GM12878 (cell line): ENCODE measurements at regions not wholly inside any gene's neighbourhood (a gene's known extent, or its start where the extent isn't known, plus 50 kb on each side); places are given as distances from the start of the nearest gene placed in this dataset.

ENCODE experiments used
- ATAC-seq: fragments of 200-7000 bp; cut with Tn5 transposase; 3 replicates; pipeline ENCODE4 v1.9.1; 2020; ENCODE audit warnings: mild to moderate bottlenecking, moderate library complexity
- BruUV-seq: library from RNA; stranded (reverse); fragments of 400-500 nt; replicated peaks from 2 replicates; lab custom pipeline; 2021; lab: Mats Ljungman, UMichigan
- CTCF ChIA-PET: fragments of 300-600 bp; sonication (Branson Sonifier 250); formaldehyde crosslinking; extraction: SDS; loops from one replicate; lab custom pipeline; 2021; ENCODE audit warnings: inconsistent platforms; lab: Yijun Ruan, JAX
- POLR2A ChIA-PET: fragments of 350-600 bp; formaldehyde crosslinking; extraction: SDS; loops from one replicate; lab custom pipeline; 2021; ENCODE audit warnings: inconsistent platforms; lab: Charles Lee
- RAD21 ChIA-PET: fragments of 300-600 bp; sonication (Branson Sonifier 250); formaldehyde crosslinking; loops from one replicate; lab custom pipeline; 2023; ENCODE audit warnings: antibody characterized with exemption; ENCODE audit not compliant: unreplicated experiment; lab: Charles Lee
- SMC1A ChIA-PET: fragments of 300-600 bp; sonication (Branson Sonifier 250); formaldehyde crosslinking; loops from one replicate; lab custom pipeline; 2023; ENCODE audit not compliant: unreplicated experiment, uncharacterized antibody; lab: Charles Lee
- DNase-seq: peaks from one replicate; pipeline ENCODE4 v3.0.0-alpha.2; 2011; ENCODE audit warnings: low read depth, low spot score
- FAIRE-seq: peaks from 3 replicates; lab custom pipeline; 2011; peaks lifted over from hg19 to GRCh38; lab: Jason Lieb, UNC
- H2AFZ ChIP-seq: 2 replicates; pipeline ENCODE4 v1.6.0; 2011; ENCODE audit warnings: low read depth, low read length, control low read depth; ENCODE audit not compliant: control insufficient read depth
- H3K27ac ChIP-seq: 2 replicates; pipeline ENCODE4 v1.5.1; 2011; ENCODE audit warnings: control low read depth; ENCODE audit not compliant: control insufficient read depth, insufficient read depth
- H3K27me3 ChIP-seq, 2 experiments: replicated peaks in 1 of 2; 2 replicates each; pipeline versions ENCODE4 v1.6.0 to v1.6.1; 2011; ENCODE audit warnings: low read length in 1 of 2; ENCODE audit not compliant: control insufficient read depth in 2 of 2, insufficient read depth in 2 of 2
- H3K36me3 ChIP-seq, 2 experiments: 2 replicates each; pipeline ENCODE4 v1.5.1; 2011; ENCODE audit warnings: low read length in 1 of 2; ENCODE audit not compliant: control insufficient read depth in 2 of 2, insufficient read depth in 2 of 2
- H3K4me1 ChIP-seq: 2 replicates; pipeline ENCODE4 v1.6.1; 2011; ENCODE audit warnings: mild to moderate bottlenecking, low read length, moderate library complexity, mixed read lengths; ENCODE audit not compliant: control insufficient read depth, insufficient read depth
- H3K4me2 ChIP-seq: 2 replicates; pipeline ENCODE4 v1.6.0; 2011; ENCODE audit warnings: control low read depth; ENCODE audit not compliant: control insufficient read depth, insufficient read depth
- H3K4me3 ChIP-seq: fragments of 200-600 bp; sonication (generic); 2 replicates; pipeline ENCODE4 v1.5.1; 2016
- H3K79me2 ChIP-seq: 2 replicates; pipeline ENCODE4 v1.6.0; 2011; ENCODE audit warnings: low read length; ENCODE audit not compliant: control insufficient read depth, insufficient read depth
- H3K9ac ChIP-seq: 2 replicates; pipeline ENCODE4 v1.8.0; 2011; ENCODE audit warnings: low read length, control low read depth, mixed read lengths; ENCODE audit not compliant: control insufficient read depth, insufficient read depth
- H3K9me3 ChIP-seq: replicated peaks from 3 replicates; pipeline ENCODE4 v1.5.1; 2011; ENCODE audit warnings: mild to moderate bottlenecking, low read length; ENCODE audit not compliant: control insufficient read depth, insufficient read depth
- H4K20me1 ChIP-seq: 2 replicates; pipeline ENCODE4 v1.6.0; 2011; ENCODE audit not compliant: control insufficient read depth, insufficient read depth
- ATF7 ChIP-seq: fragments of 450-650 bp; IDR thresholded peaks from 2 replicates; pipeline ENCODE4 v1.6.1; 2016; ENCODE audit warnings: low read depth, mild to moderate bottlenecking
- BHLHE40 ChIP-seq, 2 experiments: fragments of 450-650 bp in 1 of 2; IDR thresholded peaks; 2 replicates each; pipeline ENCODE4 v1.6.1; 2011 to 2017; ENCODE audit warnings: low read depth in 2 of 2, borderline replicate concordance in 1 of 2, improper control_type of control experiment in 1 of 2, low read length in 1 of 2, mild to moderate bottlenecking in 1 of 2
- CBX5 ChIP-seq: sonication (generic); IDR thresholded peaks from 2 replicates; pipeline ENCODE4 v1.6.1; 2016; ENCODE audit warnings: low read depth, moderate library complexity, mild to moderate bottlenecking, inconsistent platforms
- CEBPB ChIP-seq, 2 experiments: fragments of 150-350 bp in 1 of 2; IDR thresholded peaks; 2 replicates each; pipeline ENCODE4 v1.6.1; 2012 to 2014; ENCODE audit warnings: low read depth in 2 of 2, low read length in 2 of 2, borderline replicate concordance in 1 of 2, inconsistent platforms in 1 of 2
- CREM ChIP-seq: IDR thresholded peaks from 2 replicates; pipeline ENCODE4 v1.6.1; 2014; ENCODE audit warnings: antibody characterized with exemption, low read depth
- E4F1 ChIP-seq: fragments of 450-650 bp; IDR thresholded peaks from 2 replicates; pipeline ENCODE4 v1.6.1; 2018; ENCODE audit warnings: borderline replicate concordance, mild to moderate bottlenecking; ENCODE audit not compliant: partially characterized antibody
- EP300 ChIP-seq, 2 experiments: fragments of 150-350 bp in 1 of 2; IDR thresholded peaks; 2 replicates each; pipeline ENCODE4 v1.6.1; 2011 to 2012; ENCODE audit warnings: low read depth in 2 of 2, low read length in 2 of 2, borderline replicate concordance in 1 of 2, improper control_type of control experiment in 1 of 2, inconsistent platforms in 1 of 2; ENCODE audit not compliant: control insufficient read depth in 1 of 2
- HDGF ChIP-seq: fragments of 450-650 bp; IDR thresholded peaks from 2 replicates; pipeline ENCODE4 v1.6.1; 2016; ENCODE audit warnings: antibody characterized with exemption
- KLF5 ChIP-seq: fragments of 450-650 bp; IDR thresholded peaks from 2 replicates; pipeline ENCODE4 v1.6.1; 2014; ENCODE audit warnings: mild to moderate bottlenecking; ENCODE audit not compliant: partially characterized antibody
- NKRF ChIP-seq: fragments of 450-650 bp; conservative IDR thresholded peaks from 2 replicates; pipeline ENCODE4 v1.6.1; 2017; ENCODE audit warnings: mild to moderate bottlenecking, moderate library complexity
- NR2C2 ChIP-seq: IDR thresholded peaks from 2 replicates; pipeline ENCODE4 v1.6.1; 2011; ENCODE audit warnings: borderline replicate concordance, low read depth; ENCODE audit not compliant: control insufficient read depth, insufficient read length
- POLR2A ChIP-seq: IDR thresholded peaks from 2 replicates; pipeline ENCODE4 v1.6.1; 2011; ENCODE audit warnings: low read depth, mild to moderate bottlenecking, low read length
- SMAD5 ChIP-seq: IDR thresholded peaks from 2 replicates; pipeline ENCODE4 v1.6.1; 2016; ENCODE audit warnings: antibody characterized with exemption, low read depth
- SPI1 ChIP-seq: IDR thresholded peaks from 2 replicates; pipeline ENCODE4 v1.6.1; 2011; ENCODE audit warnings: low read depth, mild to moderate bottlenecking, low read length, moderate library complexity, borderline replicate concordance; ENCODE audit not compliant: insufficient read depth
- ZNF207 ChIP-seq: fragments of 450-650 bp; IDR thresholded peaks from 2 replicates; pipeline ENCODE4 v1.6.1; 2014; ENCODE audit warnings: antibody characterized with exemption, mild to moderate bottlenecking, borderline replicate concordance
- WGBS: methylation state at CpG from one replicate; pipeline ENCODE4 v1.1.6; 2016; ENCODE audit warnings: low lambda C conversion rate; ENCODE audit not compliant: insufficient replicate concordance, insufficient coverage; ENCODE audit errors: missing lambda C conversion rate; 5-methylcytosine and 5-hydroxymethylcytosine counted together
- in situ Hi-C: fragments of 300-500 bp; cut with MboI; formaldehyde crosslinking; loops from 9 replicates; pipeline ENCODE4 v1.14.3; 2018; ENCODE audit warnings: mixed read lengths
- intact Hi-C: fragments of 100-400 bp; cut with micrococcal nuclease; formaldehyde crosslinking; loops from one replicate; pipeline ENCODE4 v1.14.2; 2022; ENCODE audit not compliant: unreplicated experiment

- TF ChIP-seq E4F1 (no peak), CREM (no peak), BHLHE40 (IDR thresholded peaks at IDR 0.05; ENCODE audit: borderline replicate concordance in 1 of 2, low read depth in 2 of 2, low read length in 1 of 2) (no peak), EP300 (IDR thresholded peaks at IDR 0.05; ENCODE audit: borderline replicate concordance in 1 of 2, control insufficient read depth in 1 of 2, low read depth in 2 of 2, low read length in 2 of 2) (no peak)
These were observed 305.6 kb downstream of the RPS24 start (continued) for GRCh38 chr10:78339251-78339650.

- no peak overlapping the region for H3K9ac ChIP-seq
- no peak for FAIRE-seq
- ChIA-PET POLR2A (no interaction called here), RAD21 (interaction anchor here (0.5 kb wide), 1 partner anchor 38 kb away, joined by 3 read pairs; no protein-coding TSS in a partner anchor), CTCF (no interaction called here), SMC1A (no interaction called here)
- no peak overlapping the region for H3K27ac ChIP-seq
- no peak overlapping the region for H3K4me3 ChIP-seq
- BruUV-seq = no TSS peak
- H3K36me3 ChIP-seq = no peaks in the 10 kb centered on the region
- H4K20me1 ChIP-seq = no peaks in the 10 kb centered on the region
- no peak overlapping the region for H2AFZ ChIP-seq
- in situ Hi-C loops = no loop called here
- no peaks in the 10 kb centered on the region; a peak in 3 of 4 replicates for H3K27me3 ChIP-seq
- ATAC-seq = no peak
- DNase-seq = no peak
- H3K9me3 ChIP-seq = no peaks in the 10 kb centered on the region
- H3K4me1 ChIP-seq = no peaks in the 10 kb centered on the region
- WGBS = 30% methylated on average over 8 of the region's 8 CpGs
- H3K4me2 ChIP-seq = no peak overlapping the region
- no peaks in the 10 kb centered on the region for H3K79me2 ChIP-seq
- intact Hi-C loops = no loop called here
- TF ChIP-seq SPI1 = no peak
- TF ChIP-seq CBX5 = no peak
- TF ChIP-seq HDGF = no peak
- no peak for TF ChIP-seq NKRF
- TF ChIP-seq SMAD5 = no peak
- no peak for TF ChIP-seq CEBPB (IDR thresholded peaks at IDR 0.05; ENCODE audit: borderline replicate concordance in 1 of 2, low read depth in 2 of 2, low read length in 2 of 2)
- TF ChIP-seq NR2C2 = no peak
- no peak for TF ChIP-seq ZNF207
- no peak for TF ChIP-seq KLF5
- no peak for TF ChIP-seq ATF7
- TF ChIP-seq POLR2A = no peak
These were observed 308.4 kb downstream of the RPS24 start for GRCh38 chr10:78341953-78342614.
